Liver (tissue), 8 donors: ENCODE measurements at regions not wholly inside any gene's neighbourhood (a gene's known extent, or its start where the extent isn't known, plus 50 kb on each side); places are given as distances from the start of the nearest gene placed in this dataset.
"Not testable (repeated sequence)": the region's sequence is repeated elsewhere in the genome, so short reads cannot be mapped to it uniquely, and the experiment has no call there.

Experiments
- DNase-seq: peaks from one replicate; pipeline ENCODE4 v3.0.0-alpha.2; 2017; ENCODE audit warnings: low spot score
- H3K27ac ChIP-seq, 2 donors: one replicate each; pipeline ENCODE4 v1.7.0; 2013; ENCODE audit warnings: inconsistent platforms in 2 of 2, low read length in 2 of 2, control low read depth in 1 of 2, low read depth in 1 of 2, mild to moderate bottlenecking in 1 of 2
- H3K27me3 ChIP-seq, 4 donors: one replicate each; pipeline versions ENCODE4 v1.6.1 to v1.7.0; 2013; ENCODE audit warnings: low read length in 3 of 4, inconsistent platforms in 1 of 4, mild to moderate bottlenecking in 1 of 4, moderate library complexity in 1 of 4; ENCODE audit not compliant: control insufficient read depth in 4 of 4, insufficient read depth in 4 of 4
- H3K36me3 ChIP-seq, 4 donors: one replicate each; pipeline versions ENCODE4 v1.6.1 to v1.7.0; 2013; ENCODE audit warnings: low read length in 3 of 4, mild to moderate bottlenecking in 3 of 4, low read depth in 1 of 4, moderate library complexity in 1 of 4; ENCODE audit not compliant: control insufficient read depth in 4 of 4, insufficient read depth in 3 of 4
- H3K4me1 ChIP-seq, 4 donors: one replicate each; pipeline versions ENCODE4 v1.6.1 to v1.7.0; 2013; ENCODE audit warnings: low read length in 3 of 4, mild to moderate bottlenecking in 3 of 4, moderate library complexity in 1 of 4; ENCODE audit not compliant: control insufficient read depth in 4 of 4, insufficient read depth in 4 of 4
- H3K4me3 ChIP-seq, 3 donors: one replicate each; pipeline versions ENCODE4 v1.6.1 to v1.7.0; 2013; ENCODE audit warnings: low read length in 3 of 3, control low read depth in 1 of 3, low read depth in 1 of 3, mild to moderate bottlenecking in 1 of 3
- H3K9ac ChIP-seq, 2 donors: one replicate each; pipeline ENCODE4 v1.7.0; 2013; ENCODE audit warnings: low read length in 2 of 2, mild to moderate bottlenecking in 2 of 2, moderate library complexity in 2 of 2, control low read depth in 1 of 2, low read depth in 1 of 2
- H3K9me3 ChIP-seq, 4 donors: one replicate each; pipeline versions ENCODE4 v1.6.1 to v1.7.0; 2013; ENCODE audit warnings: low read length in 3 of 4; ENCODE audit not compliant: control insufficient read depth in 4 of 4
- EGR1 ChIP-seq, 2 donors: IDR thresholded peaks; 2 replicates each; pipeline ENCODE4 v1.6.1; 2016 to 2018; ENCODE audit warnings: antibody characterized with exemption in 2 of 2, low read depth in 2 of 2
- FOXA1 ChIP-seq: IDR thresholded peaks from 2 replicates; pipeline ENCODE4 v1.6.1; 2016; ENCODE audit warnings: antibody characterized with exemption
- FOXA2 ChIP-seq: IDR thresholded peaks from 2 replicates; pipeline ENCODE4 v1.6.1; 2016; ENCODE audit warnings: antibody characterized with exemption
- GABPA ChIP-seq, 2 donors: IDR thresholded peaks in 1 of 2; conservative IDR thresholded peaks in 1 of 2; 2 replicates each; pipeline ENCODE4 v1.6.1; 2016; ENCODE audit warnings: antibody characterized with exemption in 2 of 2, mild to moderate bottlenecking in 1 of 2, moderate library complexity in 1 of 2
- HNF4A ChIP-seq, 2 donors: conservative IDR thresholded peaks; 2 replicates each; pipeline ENCODE4 v1.6.1; 2016; ENCODE audit warnings: antibody characterized with exemption in 2 of 2, mild to moderate bottlenecking in 2 of 2
- HNF4G ChIP-seq: IDR thresholded peaks from 2 replicates; pipeline ENCODE4 v1.6.1; 2016; ENCODE audit warnings: antibody characterized with exemption
- JUND ChIP-seq, 2 donors: IDR thresholded peaks; 2 replicates each; pipeline ENCODE4 v1.6.1; 2016; ENCODE audit warnings: antibody characterized with exemption in 2 of 2
- MAX ChIP-seq: IDR thresholded peaks from 2 replicates; pipeline ENCODE4 v1.6.1; 2016; ENCODE audit warnings: antibody characterized with exemption
- NR2F2 ChIP-seq: IDR thresholded peaks from 2 replicates; pipeline ENCODE4 v1.6.1; 2016; ENCODE audit warnings: antibody characterized with exemption
- RAD21 ChIP-seq, 2 donors: IDR thresholded peaks; 2 replicates each; pipeline ENCODE4 v1.6.1; 2016; ENCODE audit warnings: antibody characterized with exemption in 2 of 2, mild to moderate bottlenecking in 2 of 2
- REST ChIP-seq: IDR thresholded peaks from 2 replicates; pipeline ENCODE4 v1.6.1; 2016; ENCODE audit warnings: antibody characterized with exemption, mild to moderate bottlenecking
- RXRA ChIP-seq, 2 donors: IDR thresholded peaks; 2 replicates each; pipeline ENCODE4 v1.6.1; 2017 to 2018; ENCODE audit warnings: antibody characterized with exemption in 2 of 2, mild to moderate bottlenecking in 1 of 2
- SP1 ChIP-seq: IDR thresholded peaks from 2 replicates; pipeline ENCODE4 v1.6.1; 2018; ENCODE audit warnings: antibody characterized with exemption, mild to moderate bottlenecking
- TAF1 ChIP-seq: conservative IDR thresholded peaks from 2 replicates; pipeline ENCODE4 v1.6.1; 2016; ENCODE audit warnings: antibody characterized with exemption, mild to moderate bottlenecking
- YY1 ChIP-seq: IDR thresholded peaks from 2 replicates; pipeline ENCODE4 v1.6.1; 2016; ENCODE audit warnings: antibody characterized with exemption, mild to moderate bottlenecking
- WGBS: extraction: QIAGEN DNeasy Blood & Tissue Kit; methylation state at CpG from one replicate; pipeline ENCODE4 v1.1.7; 2013; 5-methylcytosine and 5-hydroxymethylcytosine counted together
- TF ChIP-seq, protein P1 (sequence below): fragments of 150-350 bp; IDR thresholded peaks from 2 replicates; pipeline ENCODE4 v1.5.1; 2017; ENCODE audit warnings: improper control_type of control experiment, low read depth, low read length; ENCODE audit not compliant: missing input control
- TF ChIP-seq, protein P2 (sequence below): IDR thresholded peaks from 2 replicates; pipeline ENCODE4 v1.6.1; 2016; ENCODE audit warnings: antibody characterized with exemption
- TF ChIP-seq, protein P3 (sequence below): IDR thresholded peaks from 2 replicates; pipeline ENCODE4 v1.6.1; 2016; ENCODE audit warnings: antibody characterized with exemption
- donor health status: healthy.
- donor health status: healthy.
- donor health status: healthy.
- donor health status: healthy.
- donor health status: healthy.

DNA sequence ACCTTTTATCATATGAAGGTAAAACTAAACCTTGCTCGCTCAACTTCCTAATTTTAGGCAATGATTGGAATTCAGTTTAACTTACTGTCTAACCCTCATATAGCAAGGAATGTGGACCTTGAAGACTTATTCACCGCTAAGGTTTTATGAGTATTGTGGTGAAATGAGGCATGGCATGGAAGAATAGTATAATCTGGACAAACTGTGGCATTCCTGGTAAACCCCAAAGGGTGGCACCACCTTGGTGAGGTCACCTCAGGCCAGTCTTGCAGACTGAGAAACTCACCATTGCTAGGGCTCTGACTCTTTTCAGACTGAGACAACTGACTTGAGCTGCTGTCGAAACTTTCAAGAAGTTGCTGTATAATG, 51.1 kb upstream of the EHBP1 start (continued):
- no peak for TF ChIP-seq REST

DNA sequence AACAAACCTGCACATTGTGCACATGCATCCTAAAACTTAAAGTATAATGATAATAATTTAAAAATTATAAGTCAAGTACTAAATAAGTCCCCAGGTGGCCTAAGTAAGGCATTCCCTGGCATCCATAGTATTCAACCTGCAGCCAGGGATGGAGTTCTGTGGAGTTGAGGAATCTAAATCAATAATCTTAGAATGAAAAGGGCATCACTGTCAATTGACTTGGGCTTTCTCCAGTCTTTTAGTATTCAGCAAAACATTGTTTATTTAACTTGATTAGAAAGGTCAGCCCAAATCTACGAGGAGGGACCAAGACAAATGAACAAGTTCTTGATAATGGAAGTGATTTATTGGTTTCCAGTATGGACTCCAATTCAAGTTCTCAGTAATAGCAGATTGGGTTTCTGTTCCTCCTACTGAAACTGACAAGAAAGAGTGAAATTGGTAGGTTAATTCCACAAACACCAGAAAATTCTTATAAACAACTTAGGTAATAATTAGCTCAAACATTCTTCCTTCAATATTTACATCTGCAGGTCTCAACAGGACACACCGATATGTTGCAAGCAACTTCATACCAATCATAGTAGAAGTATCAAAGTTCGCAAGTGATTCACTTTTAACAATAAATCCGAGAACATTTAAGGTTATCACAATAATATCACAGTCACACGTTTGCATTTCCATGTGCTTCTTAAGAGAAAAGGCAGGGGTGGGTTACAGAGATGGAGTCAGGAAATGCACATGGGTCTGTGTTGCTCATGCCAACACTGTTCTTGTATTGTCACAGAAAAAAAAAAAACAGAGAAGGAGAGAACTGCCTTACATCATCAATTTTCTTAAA, 51.7 kb upstream of the EHBP1 start:
- TF ChIP-seq HNF4G (peak; percentile 62), YY1 (peak; percentile 33), TAF1 (peak; percentile 61), MAX (peak; percentile 74), SP1 (peak; percentile 86), HNF4A (conservative IDR thresholded peaks at IDR 0.05) (peak; percentile 89 to 91), RAD21 (IDR thresholded peaks at IDR 0.05) (peak; percentile 49 to 50), REST (no peak), EGR1 (IDR thresholded peaks at IDR 0.05; ENCODE audit: low read depth in 2 of 2) (no peak), FOXA2 (peak; percentile 92), FOXA1 (peak; percentile 86), JUND (IDR thresholded peaks at IDR 0.05) (peak; percentile 75 to 90), RXRA (IDR thresholded peaks at IDR 0.05) (peak; percentile 87 to 92), GABPA (IDR thresholded peaks at IDR 0.05 in 1 of 2, conservative IDR thresholded peaks at IDR 0.05 in 1 of 2) (no peak), NR2F2 (no peak)
- TF ChIP-seq, protein P1, sequence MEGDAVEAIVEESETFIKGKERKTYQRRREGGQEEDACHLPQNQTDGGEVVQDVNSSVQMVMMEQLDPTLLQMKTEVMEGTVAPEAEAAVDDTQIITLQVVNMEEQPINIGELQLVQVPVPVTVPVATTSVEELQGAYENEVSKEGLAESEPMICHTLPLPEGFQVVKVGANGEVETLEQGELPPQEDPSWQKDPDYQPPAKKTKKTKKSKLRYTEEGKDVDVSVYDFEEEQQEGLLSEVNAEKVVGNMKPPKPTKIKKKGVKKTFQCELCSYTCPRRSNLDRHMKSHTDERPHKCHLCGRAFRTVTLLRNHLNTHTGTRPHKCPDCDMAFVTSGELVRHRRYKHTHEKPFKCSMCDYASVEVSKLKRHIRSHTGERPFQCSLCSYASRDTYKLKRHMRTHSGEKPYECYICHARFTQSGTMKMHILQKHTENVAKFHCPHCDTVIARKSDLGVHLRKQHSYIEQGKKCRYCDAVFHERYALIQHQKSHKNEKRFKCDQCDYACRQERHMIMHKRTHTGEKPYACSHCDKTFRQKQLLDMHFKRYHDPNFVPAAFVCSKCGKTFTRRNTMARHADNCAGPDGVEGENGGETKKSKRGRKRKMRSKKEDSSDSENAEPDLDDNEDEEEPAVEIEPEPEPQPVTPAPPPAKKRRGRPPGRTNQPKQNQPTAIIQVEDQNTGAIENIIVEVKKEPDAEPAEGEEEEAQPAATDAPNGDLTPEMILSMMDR, result no peak
- TF ChIP-seq, protein P2, sequence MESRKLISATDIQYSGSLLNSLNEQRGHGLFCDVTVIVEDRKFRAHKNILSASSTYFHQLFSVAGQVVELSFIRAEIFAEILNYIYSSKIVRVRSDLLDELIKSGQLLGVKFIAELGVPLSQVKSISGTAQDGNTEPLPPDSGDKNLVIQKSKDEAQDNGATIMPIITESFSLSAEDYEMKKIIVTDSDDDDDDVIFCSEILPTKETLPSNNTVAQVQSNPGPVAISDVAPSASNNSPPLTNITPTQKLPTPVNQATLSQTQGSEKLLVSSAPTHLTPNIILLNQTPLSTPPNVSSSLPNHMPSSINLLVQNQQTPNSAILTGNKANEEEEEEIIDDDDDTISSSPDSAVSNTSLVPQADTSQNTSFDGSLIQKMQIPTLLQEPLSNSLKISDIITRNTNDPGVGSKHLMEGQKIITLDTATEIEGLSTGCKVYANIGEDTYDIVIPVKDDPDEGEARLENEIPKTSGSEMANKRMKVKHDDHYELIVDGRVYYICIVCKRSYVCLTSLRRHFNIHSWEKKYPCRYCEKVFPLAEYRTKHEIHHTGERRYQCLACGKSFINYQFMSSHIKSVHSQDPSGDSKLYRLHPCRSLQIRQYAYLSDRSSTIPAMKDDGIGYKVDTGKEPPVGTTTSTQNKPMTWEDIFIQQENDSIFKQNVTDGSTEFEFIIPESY, result peak; percentile 69
- TF ChIP-seq, protein P3, sequence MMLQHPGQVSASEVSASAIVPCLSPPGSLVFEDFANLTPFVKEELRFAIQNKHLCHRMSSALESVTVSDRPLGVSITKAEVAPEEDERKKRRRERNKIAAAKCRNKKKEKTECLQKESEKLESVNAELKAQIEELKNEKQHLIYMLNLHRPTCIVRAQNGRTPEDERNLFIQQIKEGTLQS, result peak; percentile 59
- Histone ChIP-seq H3K27me3 (no peaks in the 10 kb centered on the region), H3K9me3 (no peaks in the 10 kb centered on the region), H3K4me3 (peak overlapping the region in 2 of 3 donors; percentile 5 to 18), H3K4me1 (peaks cover 0 to 19% (median 13%) of the 10 kb centered on the region in 4 donors), H3K9ac (peak overlapping the region in 1 of 2 donors; percentile 44), H3K27ac (peak overlapping the region; percentile 80 to 94), H3K36me3 (no peaks in the 10 kb centered on the region)
- 21% methylated on average over 5 of the region's 5 CpGs for WGBS
- no peak for DNase-seq

DNA sequence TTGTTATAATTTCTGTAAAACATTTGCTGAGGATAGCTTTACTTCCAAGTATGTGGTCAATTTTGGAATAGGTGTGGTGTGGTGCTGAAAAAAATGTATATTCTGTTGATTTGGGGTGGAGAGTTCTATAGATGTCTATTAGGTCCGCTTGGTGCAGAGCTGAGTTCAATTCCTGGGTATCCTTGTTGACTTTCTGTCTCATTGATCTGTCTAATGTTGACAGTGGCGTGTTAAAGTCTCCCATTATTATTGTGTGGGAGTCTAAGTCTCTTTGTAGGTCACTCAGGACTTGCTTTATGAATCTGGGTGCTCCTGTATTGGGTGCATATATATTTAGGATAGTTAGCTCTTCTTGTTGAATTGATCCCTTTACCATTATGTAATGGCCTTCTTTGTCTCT, 56.4 kb upstream of the EHBP1 start:
- WGBS, result 43% methylated on average over 1 of the region's 2 CpGs
- not testable (repeated sequence) for H3K4me3 ChIP-seq, H3K9ac ChIP-seq, H3K27me3 ChIP-seq, H3K4me1 ChIP-seq, H3K27ac ChIP-seq, DNase-seq, H3K9me3 ChIP-seq, H3K36me3 ChIP-seq
